ENCODE measurements at regions not wholly inside any gene's neighbourhood (a gene's known extent, or its start where the extent isn't known, plus 50 kb on each side); places are given as distances from the start of the nearest gene placed in this dataset.

GRCh38 chr2:144936442-144936841 lies 416.5 kb upstream of the ZEB2 start:
- BruUV-seq (replicated peaks), result no TSS peak
- Histone ChIP-seq H2AFZ (no peak overlapping the region), H3K27me3 (ENCODE audit: insufficient read depth, low read depth) (no peaks in the 10 kb centered on the region), H3K27ac (no peak overlapping the region), H3K79me2 (ENCODE audit: low read depth) (no peaks in the 10 kb centered on the region), H4K20me1 (ENCODE audit: insufficient read depth) (no peaks in the 10 kb centered on the region), H3K4me3 (no peak overlapping the region), H3K4me2 (no peak overlapping the region), H3K36me3 (ENCODE audit: low read depth) (no peaks in the 10 kb centered on the region), H3K9me3 (ENCODE audit: insufficient read depth, low read depth) (no peaks in the 10 kb centered on the region), H3K9me2 (ENCODE audit: insufficient read depth) (no peaks in the 10 kb centered on the region; the same call in 1 of the 2 replicates), H3F3A (ENCODE audit: insufficient read depth, low read depth) (no peaks in the 10 kb centered on the region), H3K4me1 (replicated peaks; ENCODE audit: insufficient read depth) (no peaks in the 10 kb centered on the region)
- TF ChIP-seq, protein P1, sequence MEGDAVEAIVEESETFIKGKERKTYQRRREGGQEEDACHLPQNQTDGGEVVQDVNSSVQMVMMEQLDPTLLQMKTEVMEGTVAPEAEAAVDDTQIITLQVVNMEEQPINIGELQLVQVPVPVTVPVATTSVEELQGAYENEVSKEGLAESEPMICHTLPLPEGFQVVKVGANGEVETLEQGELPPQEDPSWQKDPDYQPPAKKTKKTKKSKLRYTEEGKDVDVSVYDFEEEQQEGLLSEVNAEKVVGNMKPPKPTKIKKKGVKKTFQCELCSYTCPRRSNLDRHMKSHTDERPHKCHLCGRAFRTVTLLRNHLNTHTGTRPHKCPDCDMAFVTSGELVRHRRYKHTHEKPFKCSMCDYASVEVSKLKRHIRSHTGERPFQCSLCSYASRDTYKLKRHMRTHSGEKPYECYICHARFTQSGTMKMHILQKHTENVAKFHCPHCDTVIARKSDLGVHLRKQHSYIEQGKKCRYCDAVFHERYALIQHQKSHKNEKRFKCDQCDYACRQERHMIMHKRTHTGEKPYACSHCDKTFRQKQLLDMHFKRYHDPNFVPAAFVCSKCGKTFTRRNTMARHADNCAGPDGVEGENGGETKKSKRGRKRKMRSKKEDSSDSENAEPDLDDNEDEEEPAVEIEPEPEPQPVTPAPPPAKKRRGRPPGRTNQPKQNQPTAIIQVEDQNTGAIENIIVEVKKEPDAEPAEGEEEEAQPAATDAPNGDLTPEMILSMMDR (conservative IDR thresholded peaks at IDR 0.05), result no peak
- TF ChIP-seq EZH2 (IDR thresholded peaks at IDR 0.05; ENCODE audit: low read depth), result no peak
- ChIA-PET POLR2A (ENCODE audit: unreplicated experiment) (no interaction called here), CTCF (no interaction called here)
- DNase-seq, result no peak
- intact Hi-C loops (cut with micrococcal nuclease; ENCODE audit: unreplicated experiment), result no loop called here

- ChIA-PET POLR2A (ENCODE audit: unreplicated experiment) (no interaction called here), CTCF (no interaction called here)
- H4K20me1 ChIP-seq (ENCODE audit: insufficient read depth), result no peaks in the 10 kb centered on the region
- H3K36me3 ChIP-seq (ENCODE audit: low read depth), result no peaks in the 10 kb centered on the region
- H3K79me2 ChIP-seq (ENCODE audit: low read depth), result no peaks in the 10 kb centered on the region
- TF ChIP-seq, protein P1 (conservative IDR thresholded peaks at IDR 0.05), result no peak
- TF ChIP-seq EZH2 (IDR thresholded peaks at IDR 0.05; ENCODE audit: low read depth), result no peak
- no peaks in the 10 kb centered on the region for H3K9me3 ChIP-seq (ENCODE audit: insufficient read depth, low read depth)
- H3K4me2 ChIP-seq, result no peak overlapping the region
- no peaks in the 10 kb centered on the region for H3K27me3 ChIP-seq (ENCODE audit: insufficient read depth, low read depth)
- no peaks in the 10 kb centered on the region; the same call in 1 of the 2 replicates for H3K9me2 ChIP-seq (ENCODE audit: insufficient read depth)
- H3K27ac ChIP-seq, result no peak overlapping the region
- no peaks in the 10 kb centered on the region for H3F3A ChIP-seq (ENCODE audit: insufficient read depth, low read depth)
- intact Hi-C loops (cut with micrococcal nuclease; ENCODE audit: unreplicated experiment), result no loop called here
- H3K4me3 ChIP-seq, result no peak overlapping the region
- H3K4me1 ChIP-seq (replicated peaks; ENCODE audit: insufficient read depth), result no peaks in the 10 kb centered on the region
- no TSS peak for BruUV-seq (replicated peaks)
- H2AFZ ChIP-seq, result no peak overlapping the region
- no peak for DNase-seq
These were observed 415.8 kb upstream of the ZEB2 start for GRCh38 chr2:144935736-144936135.

DNA sequence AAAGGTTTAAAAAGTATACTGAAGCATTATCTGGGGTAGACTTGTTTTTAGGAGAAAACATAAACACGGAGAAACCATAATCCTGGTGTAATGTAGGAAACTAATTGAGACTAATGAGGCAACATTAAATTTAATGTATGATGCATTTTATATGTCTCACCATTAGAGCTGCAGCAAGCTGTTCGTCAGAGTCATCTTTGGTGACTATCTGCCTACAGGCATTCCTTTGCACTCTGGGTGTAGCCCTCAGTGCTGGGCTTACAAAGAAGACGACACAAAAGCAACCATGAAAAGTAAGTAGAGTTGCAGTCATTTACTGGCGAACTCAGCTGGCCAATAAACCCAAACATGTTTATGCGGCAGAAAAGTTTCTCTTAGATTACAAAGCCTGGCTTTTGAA lies 415.3 kb upstream of the ZEB2 start:
- no peaks in the 10 kb centered on the region for H3K36me3 ChIP-seq (ENCODE audit: low read depth)
- ChIA-PET POLR2A (ENCODE audit: unreplicated experiment) (no interaction called here), CTCF (no interaction called here)
- no peaks in the 10 kb centered on the region; the same call in 1 of the 2 replicates for H3K9me2 ChIP-seq (ENCODE audit: insufficient read depth)
- H3K4me1 ChIP-seq (replicated peaks; ENCODE audit: insufficient read depth), result no peaks in the 10 kb centered on the region
- H4K20me1 ChIP-seq (ENCODE audit: insufficient read depth), result no peaks in the 10 kb centered on the region
- TF ChIP-seq, protein P1 (conservative IDR thresholded peaks at IDR 0.05), result no peak
- TF ChIP-seq EZH2 (IDR thresholded peaks at IDR 0.05; ENCODE audit: low read depth), result no peak
- no peak for DNase-seq
- no peaks in the 10 kb centered on the region for H3F3A ChIP-seq (ENCODE audit: insufficient read depth, low read depth)
- no TSS peak for BruUV-seq (replicated peaks)
- H3K4me3 ChIP-seq, result no peak overlapping the region
- H3K4me2 ChIP-seq, result no peak overlapping the region
- no peaks in the 10 kb centered on the region for H3K27me3 ChIP-seq (ENCODE audit: insufficient read depth, low read depth)
- intact Hi-C loops (cut with micrococcal nuclease; ENCODE audit: unreplicated experiment), result no loop called here
- no peak overlapping the region for H2AFZ ChIP-seq
- H3K79me2 ChIP-seq (ENCODE audit: low read depth), result no peaks in the 10 kb centered on the region
- H3K27ac ChIP-seq, result no peak overlapping the region
- H3K9me3 ChIP-seq (ENCODE audit: insufficient read depth, low read depth), result no peaks in the 10 kb centered on the region
